GM19395 (cell line): ENCODE measurements at regions not wholly inside any gene's neighbourhood (a gene's known extent, or its start where the extent isn't known, plus 50 kb on each side); places are given as distances from the start of the nearest gene placed in this dataset.
A peak's percentile ranks its signal among the peaks of the same experiment; 100 is the strongest.
"Not testable (repeated sequence)": the region's sequence is repeated elsewhere in the genome, so short reads cannot be mapped to it uniquely, and the experiment has no call there.

Experiments
- ATAC-seq: cut with Tn5 transposase; IDR thresholded peaks from one replicate; pipeline ENCODE4 v1.9.1; 2021; ENCODE audit warnings: mild to moderate bottlenecking, moderate library complexity; ENCODE audit not compliant: unreplicated experiment

DNA sequence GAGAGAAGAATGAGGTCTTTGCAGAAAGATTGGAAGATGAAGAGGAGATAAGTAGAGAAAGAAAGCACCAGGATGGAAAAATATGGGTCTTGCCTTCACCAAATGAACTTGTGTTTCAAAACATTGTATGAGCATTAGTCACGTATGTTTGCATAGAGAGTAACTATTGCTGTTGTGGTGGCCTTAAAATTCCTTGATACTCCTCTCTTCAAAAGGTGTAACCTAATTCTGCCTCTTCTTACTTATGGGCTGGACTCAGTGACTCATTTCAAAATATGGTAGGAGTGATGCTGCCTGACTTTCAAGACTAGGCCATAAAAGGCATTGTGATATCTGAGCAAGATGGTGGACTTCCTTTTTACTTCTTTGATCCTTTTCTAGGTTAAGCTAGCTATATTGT lies 228.7 kb upstream of the ZNF385D start:
- ATAC-seq = no peak

DNA sequence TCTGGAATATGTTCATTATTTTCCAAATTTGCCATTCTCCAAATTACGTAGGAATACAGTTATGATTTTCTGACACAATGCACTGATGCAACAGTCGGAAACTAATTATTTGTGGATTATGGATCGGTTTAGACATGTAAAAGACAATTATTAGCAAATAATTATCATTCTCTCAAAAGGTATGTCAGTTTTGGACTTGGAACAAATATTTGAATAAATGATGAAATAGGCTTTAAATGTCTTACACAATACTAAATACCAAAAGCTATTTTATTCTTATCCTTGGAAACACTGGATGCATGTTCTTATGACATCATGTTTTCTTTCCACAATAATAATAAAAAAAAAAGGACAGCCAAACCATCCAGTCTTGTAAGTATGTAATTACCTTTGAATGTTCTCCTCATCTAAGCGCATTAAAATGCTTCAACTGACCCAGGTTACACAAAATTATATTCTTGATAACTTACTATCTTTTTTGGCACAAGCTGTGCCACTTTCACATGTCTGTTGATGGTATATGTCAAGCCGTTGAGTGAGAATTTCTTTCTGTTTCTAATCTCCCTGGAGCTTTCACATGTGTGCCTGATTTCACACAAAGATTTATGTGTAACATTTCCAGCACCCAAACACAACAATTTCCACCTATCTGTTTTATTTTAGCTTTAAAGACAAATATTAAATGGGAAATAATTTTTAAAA lies 238.5 kb upstream of the ZNF385D start:
- no peak for ATAC-seq

GRCh38 chr3:21991061-21991460 lies 240.1 kb upstream of the ZNF385D start:
- ATAC-seq = no peak

DNA sequence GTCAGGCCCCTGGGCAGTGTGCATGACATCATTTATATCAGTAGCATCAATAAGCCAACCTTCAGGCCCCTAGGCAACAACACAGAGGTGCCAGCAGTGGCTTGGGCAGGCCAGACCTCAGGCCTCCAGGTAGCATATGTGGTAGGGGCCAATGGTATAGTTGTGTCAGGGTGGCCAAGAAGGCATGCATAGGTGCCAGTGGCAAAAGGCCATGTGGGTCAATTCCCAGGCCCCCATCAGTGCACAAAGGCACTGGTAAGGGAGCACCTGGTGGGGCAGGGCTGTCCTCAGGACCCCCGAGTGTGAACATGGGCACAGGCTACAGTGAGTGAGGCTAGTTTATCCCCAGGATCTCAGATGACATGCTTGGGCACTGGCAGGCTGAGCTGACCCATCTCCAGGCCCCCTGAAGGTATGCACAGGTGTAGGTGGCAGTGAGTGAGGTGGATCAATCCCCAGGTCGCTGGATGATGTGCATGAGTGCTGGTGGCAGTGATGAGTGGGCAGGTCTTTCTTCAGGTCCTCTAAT lies 244.1 kb upstream of the ZNF385D start:
- no peak for ATAC-seq

- ATAC-seq = no peak
These were observed 256.4 kb upstream of the ZNF385D start for GRCh38 chr3:22007368-22007767.

DNA sequence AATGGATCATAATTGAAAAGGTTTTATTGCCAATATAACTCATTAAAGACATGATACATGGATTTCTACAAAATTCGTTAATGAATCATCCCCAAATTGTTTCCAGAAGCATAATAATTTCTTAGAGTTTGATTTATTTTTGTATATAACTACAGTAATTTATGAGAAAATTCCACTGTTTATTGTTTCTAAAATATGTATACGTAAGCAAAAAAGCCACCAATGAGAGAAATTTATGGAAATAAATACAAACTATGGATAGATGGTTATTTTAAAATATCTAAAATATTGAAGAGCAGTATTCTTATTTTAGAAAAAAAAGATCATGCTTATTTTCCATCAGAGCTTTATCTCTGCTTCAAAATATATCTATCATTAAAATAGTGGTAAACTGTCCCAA lies 260.0 kb upstream of the ZNF385D start:
- no peak for ATAC-seq

DNA sequence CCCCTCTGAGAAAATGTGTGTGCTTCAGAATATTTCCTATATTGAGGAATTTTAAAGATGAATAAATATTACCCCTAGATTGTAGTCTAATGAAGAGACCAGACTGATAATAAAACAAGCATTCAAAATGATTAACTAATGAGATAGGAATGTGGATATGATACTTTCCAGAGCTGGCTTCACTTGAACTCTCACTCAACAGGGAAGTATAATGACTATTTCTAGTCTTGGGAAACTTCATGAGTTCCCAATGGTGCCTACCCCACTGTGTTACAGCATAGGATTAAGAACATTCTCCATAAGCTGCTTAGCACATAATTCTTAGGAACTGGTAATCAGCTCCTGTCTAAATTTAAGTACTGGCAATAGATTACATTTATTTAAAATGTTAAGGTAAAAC lies 261.5 kb upstream of the ZNF385D start:
- ATAC-seq = no peak

DNA sequence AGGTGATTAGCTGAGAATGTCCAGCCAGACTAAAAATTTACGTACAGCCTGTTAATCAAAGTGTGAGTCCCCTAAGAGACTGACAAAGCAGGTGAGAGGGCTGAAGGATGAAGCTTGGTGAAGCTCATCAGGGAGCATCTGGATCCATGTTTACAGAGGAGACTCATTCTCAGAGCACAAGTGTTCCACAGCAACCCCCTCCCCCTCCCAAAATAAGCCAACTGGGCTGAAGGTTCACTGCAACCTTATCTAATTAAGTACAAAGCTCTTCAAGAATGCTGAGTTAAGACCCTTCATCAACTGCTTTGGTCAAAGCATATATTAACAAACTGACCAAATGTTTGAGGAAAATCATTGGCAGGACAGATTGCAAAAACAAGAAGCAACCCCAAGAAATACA lies 262.6 kb upstream of the ZNF385D start:
- no peak for ATAC-seq

- ATAC-seq = no peak
These were observed 265.2 kb upstream of the ZNF385D start for GRCh38 chr3:22016197-22016596.

- ATAC-seq = not testable (repeated sequence)
These were observed 273.6 kb upstream of the ZNF385D start for GRCh38 chr3:22024638-22025037.

DNA sequence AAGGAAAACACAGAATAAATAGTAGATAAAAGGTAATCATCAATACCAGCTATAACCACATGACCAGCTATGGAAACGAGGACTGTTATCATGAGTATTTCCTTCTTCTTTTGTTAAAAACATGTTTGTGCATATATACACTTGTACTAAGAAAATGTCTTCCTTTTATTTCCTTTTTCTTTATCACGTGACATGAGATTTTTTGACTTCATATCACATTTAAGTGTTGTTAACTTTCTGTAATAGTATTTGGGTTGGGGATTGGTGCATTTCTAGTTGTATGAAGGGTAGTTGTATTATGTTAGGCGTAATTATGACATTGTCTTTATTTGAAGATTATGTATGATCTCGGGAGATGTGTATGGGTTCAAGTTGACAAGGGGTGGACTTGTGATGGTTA lies 278.5 kb upstream of the ZNF385D start:
- no peak for ATAC-seq

DNA sequence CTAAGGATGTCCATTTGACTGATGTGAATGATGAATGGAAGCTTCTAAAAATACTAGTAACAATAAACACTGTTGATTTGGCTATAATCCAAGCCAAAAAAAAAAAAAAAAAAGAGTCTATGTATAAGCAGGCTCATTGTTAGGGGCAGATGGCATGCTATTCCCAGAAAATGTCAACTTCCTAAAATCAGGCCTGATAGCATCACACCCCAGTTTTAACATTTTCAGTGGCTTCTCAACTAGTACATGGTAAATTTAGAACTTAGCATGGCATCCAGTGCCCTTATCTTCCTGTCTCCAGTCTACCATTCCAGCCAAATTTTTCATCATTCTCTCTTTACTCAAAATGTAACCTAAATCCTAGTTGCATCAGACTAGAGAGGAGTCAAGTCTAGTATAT lies 288.2 kb upstream of the ZNF385D start:
- no peak for ATAC-seq

DNA sequence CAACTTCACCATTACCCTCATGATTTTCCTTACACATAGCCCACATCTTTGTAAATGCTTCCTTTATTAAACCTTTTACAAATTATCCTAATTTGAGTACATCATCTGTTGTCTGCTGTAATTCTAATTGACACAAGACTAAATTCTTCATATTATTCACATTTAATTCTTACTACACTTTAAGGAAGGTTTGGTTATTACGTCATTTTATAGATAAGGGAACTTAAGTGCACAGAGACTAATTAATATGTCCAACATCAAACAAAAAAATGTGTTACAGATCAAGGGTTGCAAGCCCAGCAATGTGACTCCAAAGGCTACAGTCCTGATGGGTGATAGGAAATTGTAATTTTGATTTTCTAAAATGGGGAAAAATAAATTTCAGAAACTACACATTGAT lies 289.1 kb upstream of the ZNF385D start:
- no peak for ATAC-seq

DNA sequence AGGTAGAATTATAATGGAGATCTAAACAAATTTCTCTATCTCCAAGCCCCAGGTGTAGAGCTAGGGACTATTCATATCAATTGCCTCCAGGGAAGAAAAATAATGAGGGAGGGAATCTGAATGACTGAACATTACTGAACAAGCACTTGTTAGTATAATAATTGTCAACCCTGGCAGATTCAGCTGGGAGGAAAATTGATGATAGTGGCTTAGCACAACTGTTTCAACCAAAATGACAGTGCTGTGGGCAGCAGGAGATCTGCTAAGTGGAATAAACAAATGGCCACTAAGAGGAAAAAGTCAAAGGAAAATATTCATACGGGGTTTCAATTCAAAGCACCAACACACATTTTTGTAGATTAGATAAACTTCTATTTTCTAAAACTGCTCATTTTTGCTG lies 294.9 kb upstream of the ZNF385D start:
- ATAC-seq = no peak

DNA sequence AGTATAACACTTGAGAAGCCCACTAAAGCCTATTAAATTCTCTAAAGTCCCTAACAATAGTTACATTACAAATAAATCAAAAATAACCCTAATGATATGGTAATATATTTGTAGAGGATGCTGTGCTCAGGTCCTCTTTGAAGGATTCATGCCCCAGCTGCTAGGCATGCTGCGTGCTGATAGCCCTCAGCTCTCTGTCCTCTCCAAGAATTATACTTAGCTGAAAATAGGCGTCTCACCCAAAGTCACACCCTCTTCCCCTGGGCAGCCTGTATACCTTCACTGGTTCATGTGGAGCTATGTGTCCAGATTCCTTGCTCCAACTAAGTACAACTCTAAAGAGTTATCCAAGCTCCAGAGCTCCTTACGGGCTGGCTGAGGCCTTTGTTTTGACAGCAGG lies 312.5 kb upstream of the ZNF385D start:
- ATAC-seq = no peak

DNA sequence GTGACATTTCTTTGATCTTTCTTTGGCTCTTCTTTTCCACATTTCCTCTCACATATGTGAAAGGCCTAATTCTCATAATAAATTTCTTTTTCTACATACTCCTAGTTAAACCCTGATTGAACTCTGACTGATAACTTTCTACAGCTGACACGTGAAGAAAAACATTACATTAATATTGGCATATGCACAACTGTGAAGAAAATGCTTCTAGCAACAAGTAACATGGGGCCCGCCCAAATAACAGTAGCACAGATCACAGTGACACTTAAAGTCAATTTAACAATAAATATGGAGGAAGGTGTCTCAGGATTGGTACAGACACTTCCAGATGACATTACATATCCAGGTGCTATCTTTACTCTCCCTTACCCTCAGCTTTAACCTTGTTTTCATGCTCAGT lies 317.6 kb upstream of the ZNF385D start:
- ATAC-seq = no peak

GRCh38 chr3:22088204-22088603 lies 337.2 kb upstream of the ZNF385D start:
- ATAC-seq = no peak

- peak; percentile 84 for ATAC-seq
These were observed 338.3 kb upstream of the ZNF385D start for GRCh38 chr3:22089284-22089683.

GRCh38 chr3:22091329-22091728 lies 340.3 kb upstream of the ZNF385D start:
- ATAC-seq = no peak

GRCh38 chr3:22098021-22098420 lies 347.0 kb upstream of the ZNF385D start:
- ATAC-seq = no peak

- no peak for ATAC-seq
These were observed 350.3 kb upstream of the ZNF385D start for GRCh38 chr3:22101351-22101750.

DNA sequence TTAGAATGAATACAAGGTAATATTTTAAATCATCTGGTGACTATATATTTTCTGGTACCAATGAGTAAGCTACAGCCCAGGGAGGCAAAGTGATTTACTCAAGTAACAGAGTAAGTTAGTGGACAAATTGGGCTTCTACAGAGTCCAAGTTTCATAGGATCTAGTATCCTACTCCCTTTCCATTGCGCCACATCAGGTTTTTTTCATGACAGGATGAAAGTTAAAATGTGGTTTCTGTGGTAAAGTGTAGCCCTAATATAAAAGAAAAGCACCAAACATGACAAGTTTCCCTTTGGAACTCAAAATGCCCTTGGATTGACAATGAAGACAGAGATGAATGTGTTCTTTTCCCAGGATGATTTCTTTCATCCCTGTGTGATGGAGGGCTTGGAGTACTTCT lies 350.8 kb upstream of the ZNF385D start:
- ATAC-seq = no peak

DNA sequence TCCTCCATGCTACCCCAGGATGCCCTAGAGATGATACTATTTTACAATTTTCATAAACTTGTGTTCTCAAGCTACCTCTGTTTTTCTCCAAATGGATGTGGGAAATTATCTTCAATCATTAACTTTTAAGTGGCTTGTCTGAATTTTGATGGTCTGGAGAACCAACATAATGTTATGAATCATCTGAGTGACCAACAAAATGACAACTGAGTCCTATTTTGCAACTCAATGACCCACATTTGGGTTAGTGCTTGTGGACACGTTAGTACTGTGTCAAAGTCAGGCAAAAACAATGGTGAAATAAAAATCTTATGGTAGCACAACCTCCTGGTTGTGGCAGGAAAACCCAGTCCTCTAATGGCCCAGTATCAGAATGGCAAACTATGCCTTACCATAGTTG lies 352.4 kb upstream of the ZNF385D start:
- ATAC-seq = no peak
